NCI-H2081 treated with DMSO at 0.1 percent for 48 hours (cell line): ENCODE measurements at regions not wholly inside any gene's neighbourhood (a gene's known extent, or its start where the extent isn't known, plus 50 kb on each side); places are given as distances from the start of the nearest gene placed in this dataset.

Source experiments
- DNase-seq: peaks from one replicate; lab custom pipeline; 2025; lab: John Stamatoyannopoulos, UW

GRCh38 chr12:92466391-92467305 is 236.1 kb upstream of the PLEKHG7 start:
- DNase-seq, result no peak

DNA sequence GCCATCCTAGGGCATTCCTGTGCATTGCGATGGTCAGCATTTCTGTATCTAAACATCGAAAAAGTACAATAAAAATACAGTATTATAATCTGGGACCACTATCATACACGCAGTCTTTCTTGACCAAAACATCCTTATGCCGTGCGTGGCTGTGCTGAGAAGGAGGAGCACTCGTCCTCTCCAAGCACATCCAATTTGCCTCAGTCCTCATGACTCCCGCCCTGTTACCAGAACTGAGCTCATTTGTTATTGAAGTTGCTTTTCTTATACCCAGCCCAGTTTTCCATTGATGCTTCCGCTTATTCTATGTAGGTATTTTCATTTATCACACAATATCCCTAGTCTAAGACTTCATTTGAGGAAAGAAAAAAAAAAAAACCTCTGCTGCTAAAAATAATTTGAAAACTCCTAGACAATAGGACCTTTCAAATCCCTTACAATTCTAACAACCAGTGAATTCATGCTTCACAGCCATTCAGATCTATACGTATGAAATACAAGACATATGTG is 236.9 kb upstream of the PLEKHG7 start:
- no peak for DNase-seq

- no peak for DNase-seq
These were observed 237.9 kb upstream of the PLEKHG7 start for GRCh38 chr12:92464911-92465310.

GRCh38 chr12:92463171-92463570 is 239.6 kb upstream of the PLEKHG7 start:
- DNase-seq, result no peak

DNA sequence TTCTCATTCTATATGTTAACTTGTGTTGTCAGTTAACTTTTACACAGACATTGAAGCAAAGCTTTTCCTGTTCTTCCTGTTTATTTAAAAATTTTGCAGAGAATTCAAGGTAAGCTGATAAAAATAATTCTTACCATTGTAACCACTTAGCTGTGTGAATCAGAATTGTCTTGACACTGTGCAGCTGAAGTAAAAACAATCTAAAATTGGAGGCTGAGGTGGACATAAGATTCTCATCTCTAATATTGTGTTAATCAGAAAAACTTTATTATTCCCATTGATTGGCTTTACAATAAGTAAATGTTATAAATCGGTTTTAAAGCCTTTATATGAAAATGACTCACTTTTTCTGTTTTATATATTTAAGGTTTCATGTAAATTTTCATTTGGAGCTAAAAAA is 240.3 kb upstream of the PLEKHG7 start:
- no peak for DNase-seq

DNA sequence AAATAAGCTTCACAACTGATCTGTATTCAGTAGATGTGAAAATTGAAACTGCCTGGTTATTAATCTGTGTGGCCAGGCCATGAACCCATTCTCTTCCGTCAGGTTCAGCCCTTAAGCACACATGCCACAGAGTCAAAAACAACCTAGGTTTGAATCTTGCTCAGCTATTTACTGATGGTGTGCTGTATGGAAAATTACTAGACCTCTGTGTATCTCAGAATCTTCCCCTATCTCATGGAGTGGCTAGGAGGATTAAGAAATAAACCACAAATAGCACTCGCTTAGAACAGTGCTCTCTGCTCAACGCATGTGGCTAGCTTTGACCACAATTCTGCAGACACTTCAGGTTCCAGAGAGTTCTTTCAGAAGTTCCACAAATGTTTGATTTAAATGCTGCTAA is 240.7 kb upstream of the PLEKHG7 start:
- no peak for DNase-seq

DNA sequence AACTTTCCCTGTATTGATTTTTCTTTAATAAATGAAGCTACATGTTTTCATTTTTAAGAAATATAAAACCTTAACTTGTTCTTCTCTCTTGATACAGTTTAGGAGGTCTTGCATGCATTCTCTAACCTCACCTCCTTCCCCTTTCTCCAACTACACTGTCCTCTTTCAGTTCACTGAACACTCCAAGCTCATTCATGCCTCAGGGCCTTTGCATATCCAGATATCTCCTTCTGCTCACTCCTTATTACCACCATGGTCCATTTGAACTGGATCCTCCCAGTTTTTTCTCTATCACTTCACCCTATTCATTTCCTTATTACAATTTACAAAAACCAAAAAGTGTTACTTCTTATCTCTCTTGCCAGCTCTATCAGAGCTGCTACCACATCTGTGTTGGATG is 242.9 kb upstream of the PLEKHG7 start:
- no peak for DNase-seq

- no peak for DNase-seq
These were observed 243.8 kb upstream of the PLEKHG7 start for GRCh38 chr12:92458996-92459395.

- DNase-seq, result no peak
These were observed 245.2 kb upstream of the PLEKHG7 start for GRCh38 chr12:92457458-92458180.

DNA sequence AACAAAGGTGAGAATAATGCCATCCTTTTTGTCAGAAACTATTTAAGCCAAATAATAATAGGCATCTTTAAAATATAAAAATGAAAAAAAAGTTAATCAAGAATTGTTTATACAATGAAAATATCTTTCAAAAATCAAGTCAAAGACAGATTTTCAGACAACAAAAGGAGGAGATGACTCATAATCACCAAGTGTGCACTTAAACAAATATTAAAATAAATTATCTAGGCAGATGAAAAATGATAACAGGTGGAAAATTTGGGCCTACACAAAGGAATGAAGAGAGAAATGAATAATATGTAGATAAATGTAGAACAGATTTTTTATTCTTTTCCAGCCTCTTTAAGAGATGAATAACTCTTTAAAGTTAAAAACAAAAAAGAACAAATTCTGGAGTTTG is 250.0 kb upstream of the PLEKHG7 start:
- no peak for DNase-seq

DNA sequence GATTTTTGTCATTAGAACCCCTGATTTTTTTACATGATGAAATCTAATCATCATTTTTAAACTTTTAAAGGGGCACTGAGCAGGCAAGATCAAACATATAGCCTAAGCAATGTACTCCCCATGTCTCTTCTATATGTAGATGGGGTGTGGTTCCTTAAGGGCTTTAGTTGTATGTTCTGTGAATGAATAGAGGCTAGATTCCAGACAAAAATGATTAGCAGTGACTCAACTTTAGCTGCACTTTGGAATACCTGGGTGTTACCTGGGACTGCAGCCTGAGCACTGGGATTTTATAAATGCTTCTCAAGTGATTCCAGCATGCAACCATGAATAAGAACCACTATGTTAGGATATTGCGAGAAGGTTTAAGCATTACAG is 256.7 kb upstream of the PLEKHG7 start:
- no peak for DNase-seq

DNA sequence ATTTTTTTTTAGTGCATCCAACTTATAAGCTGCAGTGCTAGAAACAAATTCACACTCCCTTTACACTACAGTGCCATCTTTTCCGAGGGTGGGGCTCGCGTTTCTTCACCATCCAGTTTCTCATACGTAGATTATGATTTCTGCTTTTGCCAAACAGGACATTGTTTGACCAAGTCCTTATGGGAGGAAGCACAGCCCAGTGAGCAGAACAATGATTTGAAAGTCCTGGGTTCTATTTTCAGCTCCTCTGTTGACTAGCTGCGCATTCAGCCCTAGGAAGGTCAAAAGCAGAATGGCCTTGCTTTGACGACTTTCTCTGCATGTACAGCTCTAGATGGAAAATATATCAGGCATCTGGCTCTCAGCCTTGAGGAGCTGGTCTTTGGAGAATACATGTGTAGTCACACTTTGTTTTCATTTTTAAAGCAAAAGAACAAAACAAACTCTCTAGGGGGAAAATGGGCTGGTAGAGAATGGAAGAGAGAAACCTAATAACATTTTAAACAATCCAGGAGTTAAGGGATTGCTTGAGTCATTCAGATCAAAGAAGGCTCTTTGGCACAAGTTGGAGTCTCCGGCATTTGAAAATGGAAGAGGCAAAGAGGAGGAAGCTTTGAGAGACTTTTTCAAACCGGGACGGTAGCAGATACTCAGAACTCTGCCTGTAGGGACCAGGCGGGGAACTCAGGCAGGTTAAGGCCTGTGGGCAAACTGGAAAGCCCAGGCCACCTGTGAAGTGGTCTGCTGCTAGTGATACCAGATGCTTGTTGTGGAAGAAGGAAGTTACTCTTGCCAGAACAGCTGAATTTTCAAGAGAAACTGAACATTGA is 257.3 kb upstream of the PLEKHG7 start:
- no peak for DNase-seq

GRCh38 chr12:92444763-92445162 is 258.0 kb upstream of the PLEKHG7 start:
- DNase-seq, result no peak

DNA sequence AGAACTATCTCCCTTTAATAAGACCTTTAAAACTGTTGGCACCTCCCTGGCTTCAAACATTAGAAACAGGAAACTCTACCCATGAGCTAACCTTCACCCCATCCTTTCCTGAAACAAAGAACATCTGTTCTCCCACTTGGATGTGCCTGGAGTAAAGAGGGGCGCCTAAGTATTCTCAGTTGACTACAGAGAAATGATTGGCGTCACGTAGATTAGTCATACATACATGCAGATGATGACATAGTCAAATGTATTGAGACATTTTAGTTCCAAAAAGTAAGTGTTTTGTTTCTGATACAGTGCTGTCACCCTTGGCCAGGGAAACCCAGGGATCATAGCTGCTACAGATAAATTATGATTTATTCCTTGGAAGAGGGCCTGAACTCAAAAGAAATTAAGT is 260.0 kb upstream of the PLEKHG7 start:
- DNase-seq, result no peak

- no peak for DNase-seq
These were observed 262.7 kb upstream of the PLEKHG7 start for GRCh38 chr12:92440072-92440471.

GRCh38 chr12:92439420-92439805 is 263.4 kb upstream of the PLEKHG7 start:
- no peak for DNase-seq

- DNase-seq, result no peak
These were observed 264.0 kb upstream of the PLEKHG7 start for GRCh38 chr12:92438641-92439419.

GRCh38 chr12:92437452-92437851 is 265.3 kb upstream of the PLEKHG7 start:
- no peak for DNase-seq

- DNase-seq, result no peak
These were observed 265.9 kb upstream of the PLEKHG7 start for GRCh38 chr12:92436856-92437255.

DNA sequence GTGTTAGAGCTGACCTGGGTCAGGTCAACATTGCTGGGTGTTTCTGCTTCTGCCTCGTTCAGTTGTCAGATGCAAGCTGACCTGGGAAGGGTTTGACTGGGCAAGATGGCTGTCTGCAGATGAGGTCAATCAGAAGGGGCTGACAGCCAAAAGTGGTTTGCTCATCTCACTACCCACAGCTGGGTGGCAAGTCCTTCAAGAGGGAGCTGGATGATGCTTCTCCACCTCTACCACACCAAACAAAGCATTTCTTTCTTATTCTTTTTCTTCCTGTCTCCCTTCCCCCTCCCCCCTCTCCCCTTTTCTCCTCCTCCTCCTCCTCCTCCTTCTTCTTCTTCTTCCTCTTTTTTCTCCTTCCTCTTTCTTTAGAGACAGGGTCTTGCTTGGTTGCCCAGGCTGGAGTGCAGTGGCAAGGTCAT is 268.2 kb upstream of the PLEKHG7 start:
- DNase-seq, result no peak

GRCh38 chr12:92432724-92433441 is 269.9 kb upstream of the PLEKHG7 start:
- no peak for DNase-seq
